Endothelial cell (in vitro differentiated cells): ENCODE measurements at regions not wholly inside any gene's neighbourhood (a gene's known extent, or its start where the extent isn't known, plus 50 kb on each side); places are given as distances from the start of the nearest gene placed in this dataset.

Source experiments
- DNase-seq: peaks from one replicate; pipeline ENCODE4 v3.0.0; 2021; ENCODE audit warnings: low spot score
- H3K27ac Mint-ChIP-seq: one replicate; pipeline ENCODE4 v1.8.0; 2021; ENCODE audit warnings: mixed read lengths, inconsistent platforms; ENCODE audit not compliant: unreplicated experiment
- H3K27me3 Mint-ChIP-seq: one replicate; pipeline ENCODE4 v1.8.0; 2021; ENCODE audit warnings: mild to moderate bottlenecking, moderate library complexity, mixed read lengths, inconsistent platforms; ENCODE audit not compliant: unreplicated experiment
- H3K36me3 Mint-ChIP-seq: one replicate; pipeline ENCODE4 v1.8.0; 2021; ENCODE audit warnings: mild to moderate bottlenecking, low read depth, mixed read lengths, inconsistent platforms; ENCODE audit not compliant: unreplicated experiment
- H3K4me1 Mint-ChIP-seq: one replicate; pipeline ENCODE4 v1.8.0; 2021; ENCODE audit warnings: mild to moderate bottlenecking, mixed read lengths, inconsistent platforms; ENCODE audit not compliant: unreplicated experiment
- H3K4me3 Mint-ChIP-seq: one replicate; pipeline ENCODE4 v1.8.0; 2021; ENCODE audit warnings: mild to moderate bottlenecking, mixed read lengths, inconsistent platforms; ENCODE audit not compliant: unreplicated experiment
- H3K9me3 Mint-ChIP-seq: one replicate; pipeline ENCODE4 v1.8.0; 2021; ENCODE audit warnings: mixed read lengths, inconsistent platforms; ENCODE audit not compliant: unreplicated experiment
- CTCF ChIP-seq: fragments of 200-600 bp; sonication (generic); IDR thresholded peaks from one replicate; pipeline ENCODE4 v1.5.0; 2021; ENCODE audit warnings: antibody characterized with exemption; ENCODE audit not compliant: unreplicated experiment

GRCh38 chr21:33973268-33973667 lies 57.7 kb upstream of the ATP5PO start:
- H3K4me3 Mint-ChIP-seq: no peak overlapping the region
- H3K27me3 Mint-ChIP-seq: no peaks in the 10 kb centered on the region
- no peak for TF ChIP-seq CTCF
- no peaks in the 10 kb centered on the region for H3K36me3 Mint-ChIP-seq
- H3K4me1 Mint-ChIP-seq: peaks cover 44% of the 10 kb centered on the region
- no peak overlapping the region for H3K27ac Mint-ChIP-seq
- DNase-seq: no peak
- no peaks in the 10 kb centered on the region for H3K9me3 Mint-ChIP-seq

- H3K9me3 Mint-ChIP-seq: no peaks in the 10 kb centered on the region
- no peak for DNase-seq
- no peaks in the 10 kb centered on the region for H3K36me3 Mint-ChIP-seq
- H3K4me1 Mint-ChIP-seq: peaks cover 44% of the 10 kb centered on the region
- H3K27ac Mint-ChIP-seq: no peak overlapping the region
- no peaks in the 10 kb centered on the region for H3K27me3 Mint-ChIP-seq
- TF ChIP-seq CTCF: no peak
- no peak overlapping the region for H3K4me3 Mint-ChIP-seq
Observed at GRCh38 chr21:33972539-33972938, 56.9 kb upstream of the ATP5PO start.

GRCh38 chr21:33971492-33972013 lies 55.9 kb upstream of the ATP5PO start:
- H3K4me3 Mint-ChIP-seq: no peak overlapping the region
- DNase-seq: no peak
- H3K4me1 Mint-ChIP-seq: peaks cover 40% of the 10 kb centered on the region
- no peak overlapping the region for H3K27ac Mint-ChIP-seq
- no peaks in the 10 kb centered on the region for H3K27me3 Mint-ChIP-seq
- no peaks in the 10 kb centered on the region for H3K36me3 Mint-ChIP-seq
- no peaks in the 10 kb centered on the region for H3K9me3 Mint-ChIP-seq
- no peak for TF ChIP-seq CTCF

- H3K27me3 Mint-ChIP-seq: no peaks in the 10 kb centered on the region
- no peaks in the 10 kb centered on the region for H3K36me3 Mint-ChIP-seq
- peaks cover 27% of the 10 kb centered on the region for H3K4me1 Mint-ChIP-seq
- DNase-seq: no peak
- no peaks in the 10 kb centered on the region for H3K9me3 Mint-ChIP-seq
- no peak for TF ChIP-seq CTCF
- no peak overlapping the region for H3K27ac Mint-ChIP-seq
- H3K4me3 Mint-ChIP-seq: no peak overlapping the region
Observed at GRCh38 chr21:33969581-33969980, 54.0 kb upstream of the ATP5PO start.

GRCh38 chr21:33968995-33969348 lies 53.4 kb upstream of the ATP5PO start:
- peaks cover 21% of the 10 kb centered on the region for H3K4me1 Mint-ChIP-seq
- H3K27ac Mint-ChIP-seq: no peak overlapping the region
- H3K36me3 Mint-ChIP-seq: no peaks in the 10 kb centered on the region
- no peak for DNase-seq
- TF ChIP-seq CTCF: no peak
- no peak overlapping the region for H3K4me3 Mint-ChIP-seq
- H3K9me3 Mint-ChIP-seq: no peaks in the 10 kb centered on the region
- no peaks in the 10 kb centered on the region for H3K27me3 Mint-ChIP-seq
